Activated CD4-positive, alpha-beta T cell treated with anti-CD3 and anti-CD28 coated beads, Interleukin-2, amount 50 U/mL, for 48 hours (primary cell): ENCODE measurements at regions not wholly inside any gene's neighbourhood (a gene's known extent, or its start where the extent isn't known, plus 50 kb on each side); places are given as distances from the start of the nearest gene placed in this dataset.
"Not testable (repeated sequence)": the region's sequence is repeated elsewhere in the genome, so short reads cannot be mapped to it uniquely, and the experiment has no call there.

Experiments used
- DNase-seq, 2 experiments: peaks; one replicate each; pipeline ENCODE4 v3.0.0-alpha.2; 2020

- DNase-seq = no peak
These were observed 416.5 kb downstream of the TMEM135 start for GRCh38 chr11:87454241-87454640.

GRCh38 chr11:87453531-87454089 is 415.9 kb downstream of the TMEM135 start:
- DNase-seq = no peak

GRCh38 chr11:87452025-87452424 is 414.3 kb downstream of the TMEM135 start:
- DNase-seq = not testable (repeated sequence)

GRCh38 chr11:87451395-87451794 is 413.7 kb downstream of the TMEM135 start:
- DNase-seq = no peak

GRCh38 chr11:87447606-87448005 is 409.9 kb downstream of the TMEM135 start:
- DNase-seq = no peak

GRCh38 chr11:87444993-87445392 is 407.3 kb downstream of the TMEM135 start:
- no peak for DNase-seq

GRCh38 chr11:87443707-87444106 is 406.0 kb downstream of the TMEM135 start:
- DNase-seq = no peak

- no peak for DNase-seq
These were observed 402.5 kb downstream of the TMEM135 start for GRCh38 chr11:87440076-87440770.

- DNase-seq = no peak
These were observed 400.7 kb downstream of the TMEM135 start for GRCh38 chr11:87438416-87438815.

GRCh38 chr11:87437844-87438223 is 400.1 kb downstream of the TMEM135 start:
- DNase-seq = no peak

- no peak for DNase-seq
These were observed 399.6 kb downstream of the TMEM135 start for GRCh38 chr11:87437133-87437843.

GRCh38 chr11:87432022-87432421 is 394.3 kb downstream of the TMEM135 start:
- DNase-seq = no peak

- DNase-seq = no peak
These were observed 393.7 kb downstream of the TMEM135 start for GRCh38 chr11:87431392-87431791.

GRCh38 chr11:87430821-87431220 is 393.1 kb downstream of the TMEM135 start:
- no peak for DNase-seq

- no peak for DNase-seq
These were observed 392.3 kb downstream of the TMEM135 start for GRCh38 chr11:87429996-87430395.

- no peak for DNase-seq
These were observed 390.5 kb downstream of the TMEM135 start for GRCh38 chr11:87428266-87428665.

- DNase-seq = no peak
These were observed 388.2 kb downstream of the TMEM135 start for GRCh38 chr11:87425943-87426342.

GRCh38 chr11:87425391-87425790 is 387.7 kb downstream of the TMEM135 start:
- DNase-seq = no peak

- no peak for DNase-seq
These were observed 385.4 kb downstream of the TMEM135 start for GRCh38 chr11:87423161-87423560.

- DNase-seq = no peak
These were observed 384.8 kb downstream of the TMEM135 start for GRCh38 chr11:87422566-87422965.

- DNase-seq = peak; percentile 12 to 15
These were observed 383.7 kb downstream of the TMEM135 start for GRCh38 chr11:87421422-87421821.

- no peak for DNase-seq
These were observed 380.2 kb downstream of the TMEM135 start for GRCh38 chr11:87417951-87418350.

- no peak for DNase-seq
These were observed 368.1 kb downstream of the TMEM135 start for GRCh38 chr11:87405843-87406242.

- no peak for DNase-seq
These were observed 367.6 kb downstream of the TMEM135 start for GRCh38 chr11:87405356-87405755.
